ENCODE measurements at regions not wholly inside any gene's neighbourhood (a gene's known extent, or its start where the extent isn't known, plus 50 kb on each side); places are given as distances from the start of the nearest gene placed in this dataset.
"Not testable (repeated sequence)": the region's sequence is repeated elsewhere in the genome, so short reads cannot be mapped to it uniquely, and the experiment has no call there.

GRCh38 chr1:147103416-147104155 is 68.7 kb downstream of the PRKAB2 start:
- DNase-seq (ENCODE audit: low read depth), result not testable (repeated sequence)

GRCh38 chr1:147099192-147099591 is 73.1 kb downstream of the PRKAB2 start:
- DNase-seq (ENCODE audit: low read depth), result no peak

GRCh38 chr1:147098338-147098973 is 73.8 kb downstream of the PRKAB2 start:
- DNase-seq (ENCODE audit: low read depth), result peak; percentile 8

GRCh38 chr1:147095691-147096090 is 76.6 kb downstream of the PRKAB2 start:
- DNase-seq (ENCODE audit: low read depth), result no peak

GRCh38 chr1:147091801-147092200 is 80.5 kb downstream of the PRKAB2 start:
- no peak for DNase-seq (ENCODE audit: low read depth)

GRCh38 chr1:147089457-147089856 is 82.8 kb downstream of the PRKAB2 start:
- DNase-seq (ENCODE audit: low read depth), result no peak

- no peak for DNase-seq (ENCODE audit: low read depth)
Measured at GRCh38 chr1:147086129-147086528, 86.1 kb downstream of the PRKAB2 start.

GRCh38 chr1:147084273-147085096 is 87.8 kb downstream of the PRKAB2 start:
- peak; percentile 56 for DNase-seq (ENCODE audit: low read depth)

- DNase-seq (ENCODE audit: low read depth), result no peak
Measured at GRCh38 chr1:147083919-147084272, 88.4 kb downstream of the PRKAB2 start.

- DNase-seq (ENCODE audit: low read depth), result no peak
Measured at GRCh38 chr1:147080671-147081394, 91.4 kb downstream of the PRKAB2 start.

- DNase-seq (ENCODE audit: low read depth), result no peak
Measured at GRCh38 chr1:147080006-147080661, 92.1 kb downstream of the PRKAB2 start.

GRCh38 chr1:147079400-147080005 is 92.8 kb downstream of the PRKAB2 start:
- no peak for DNase-seq (ENCODE audit: low read depth)

- DNase-seq (ENCODE audit: low read depth), result no peak
Measured at GRCh38 chr1:147078606-147079399, 93.5 kb downstream of the PRKAB2 start.

- no peak for DNase-seq (ENCODE audit: low read depth)
Measured at GRCh38 chr1:147077936-147078605, 94.2 kb downstream of the PRKAB2 start.

GRCh38 chr1:147077523-147077922 is 94.7 kb downstream of the PRKAB2 start:
- DNase-seq (ENCODE audit: low read depth), result no peak

- no peak for DNase-seq (ENCODE audit: low read depth)
Measured at GRCh38 chr1:147077081-147077480, 95.2 kb downstream of the PRKAB2 start.

- no peak for DNase-seq (ENCODE audit: low read depth)
Measured at GRCh38 chr1:147076442-147076841, 95.8 kb downstream of the PRKAB2 start.

- DNase-seq (ENCODE audit: low read depth), result no peak
Measured at GRCh38 chr1:147072482-147073432, 99.5 kb downstream of the PRKAB2 start.

GRCh38 chr1:147071142-147071541 is 101.1 kb downstream of the PRKAB2 start:
- DNase-seq (ENCODE audit: low read depth), result no peak
